ENCODE measurements at regions not wholly inside any gene's neighbourhood (a gene's known extent, or its start where the extent isn't known, plus 50 kb on each side); places are given as distances from the start of the nearest gene placed in this dataset.

GRCh38 chr18:68596016-68596415, 118.9 kb downstream of the TMX3 start:
- no peak for DNase-seq (ENCODE audit: low spot score)
- H3K27ac Mint-ChIP-seq (ENCODE audit: unreplicated experiment): no peak overlapping the region
- peaks cover 2% of the 10 kb centered on the region for H3K27me3 Mint-ChIP-seq (ENCODE audit: unreplicated experiment)
- H3K36me3 Mint-ChIP-seq (ENCODE audit: low read depth, unreplicated experiment): no peaks in the 10 kb centered on the region
- TF ChIP-seq, protein P1, sequence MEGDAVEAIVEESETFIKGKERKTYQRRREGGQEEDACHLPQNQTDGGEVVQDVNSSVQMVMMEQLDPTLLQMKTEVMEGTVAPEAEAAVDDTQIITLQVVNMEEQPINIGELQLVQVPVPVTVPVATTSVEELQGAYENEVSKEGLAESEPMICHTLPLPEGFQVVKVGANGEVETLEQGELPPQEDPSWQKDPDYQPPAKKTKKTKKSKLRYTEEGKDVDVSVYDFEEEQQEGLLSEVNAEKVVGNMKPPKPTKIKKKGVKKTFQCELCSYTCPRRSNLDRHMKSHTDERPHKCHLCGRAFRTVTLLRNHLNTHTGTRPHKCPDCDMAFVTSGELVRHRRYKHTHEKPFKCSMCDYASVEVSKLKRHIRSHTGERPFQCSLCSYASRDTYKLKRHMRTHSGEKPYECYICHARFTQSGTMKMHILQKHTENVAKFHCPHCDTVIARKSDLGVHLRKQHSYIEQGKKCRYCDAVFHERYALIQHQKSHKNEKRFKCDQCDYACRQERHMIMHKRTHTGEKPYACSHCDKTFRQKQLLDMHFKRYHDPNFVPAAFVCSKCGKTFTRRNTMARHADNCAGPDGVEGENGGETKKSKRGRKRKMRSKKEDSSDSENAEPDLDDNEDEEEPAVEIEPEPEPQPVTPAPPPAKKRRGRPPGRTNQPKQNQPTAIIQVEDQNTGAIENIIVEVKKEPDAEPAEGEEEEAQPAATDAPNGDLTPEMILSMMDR (IDR thresholded peaks at IDR 0.05; ENCODE audit: unreplicated experiment): no peak
- no peaks in the 10 kb centered on the region for H3K4me1 Mint-ChIP-seq (ENCODE audit: unreplicated experiment)
- H3K4me3 Mint-ChIP-seq (ENCODE audit: unreplicated experiment): no peak overlapping the region
- no peaks in the 10 kb centered on the region for H3K9me3 Mint-ChIP-seq (ENCODE audit: unreplicated experiment)

DNA sequence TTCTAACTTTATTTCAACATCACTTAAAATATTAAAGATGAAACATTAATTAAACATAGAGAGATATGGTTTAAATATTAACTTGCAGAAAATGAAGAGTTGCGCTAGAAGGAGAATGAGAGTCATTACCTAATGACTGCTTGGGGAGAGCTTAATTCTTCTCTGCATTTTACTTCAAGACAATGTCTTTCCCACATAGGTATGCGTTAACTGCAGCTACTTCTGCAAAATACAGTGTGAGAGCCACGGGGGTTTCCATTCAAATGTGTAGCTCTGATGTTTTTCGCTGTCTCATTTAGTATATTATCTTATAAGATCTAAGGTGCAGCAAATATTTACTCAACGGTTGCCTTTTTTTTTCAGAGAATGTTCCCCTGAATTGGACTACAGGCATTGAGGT, 126.7 kb downstream of the TMX3 start:
- no peaks in the 10 kb centered on the region for H3K4me1 Mint-ChIP-seq (ENCODE audit: unreplicated experiment)
- H3K4me3 Mint-ChIP-seq (ENCODE audit: unreplicated experiment): no peak overlapping the region
- H3K9me3 Mint-ChIP-seq (ENCODE audit: unreplicated experiment): no peaks in the 10 kb centered on the region
- no peaks in the 10 kb centered on the region for H3K27me3 Mint-ChIP-seq (ENCODE audit: unreplicated experiment)
- H3K27ac Mint-ChIP-seq (ENCODE audit: unreplicated experiment): no peak overlapping the region
- no peak for DNase-seq (ENCODE audit: low spot score)
- H3K36me3 Mint-ChIP-seq (ENCODE audit: low read depth, unreplicated experiment): no peaks in the 10 kb centered on the region
- TF ChIP-seq, protein P1 (IDR thresholded peaks at IDR 0.05; ENCODE audit: unreplicated experiment): no peak

DNA sequence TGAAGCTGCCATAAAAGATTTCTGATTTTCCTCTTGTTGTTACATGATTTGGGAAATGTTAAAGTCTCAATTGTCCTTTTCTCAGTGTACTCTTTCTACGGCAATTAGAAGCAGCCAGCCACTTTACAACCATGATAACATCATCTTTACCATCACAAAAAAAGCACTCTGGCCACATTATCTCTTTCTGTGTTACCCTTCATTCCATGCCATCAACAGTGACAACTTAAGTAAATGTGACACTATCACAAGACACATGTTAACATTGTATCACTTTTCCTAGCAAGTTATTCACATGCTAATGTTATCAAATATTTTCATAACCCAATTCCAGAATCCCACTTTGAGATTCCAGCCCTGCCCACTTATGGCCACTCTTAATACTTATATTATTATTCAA, 131.2 kb downstream of the TMX3 start:
- TF ChIP-seq, protein P1 (IDR thresholded peaks at IDR 0.05; ENCODE audit: unreplicated experiment): no peak
- Mint-ChIP-seq H3K4me3 (ENCODE audit: unreplicated experiment) (no peak overlapping the region), H3K27ac (ENCODE audit: unreplicated experiment) (no peak overlapping the region), H3K9me3 (ENCODE audit: unreplicated experiment) (no peaks in the 10 kb centered on the region), H3K27me3 (ENCODE audit: unreplicated experiment) (no peaks in the 10 kb centered on the region), H3K4me1 (ENCODE audit: unreplicated experiment) (no peaks in the 10 kb centered on the region), H3K36me3 (ENCODE audit: low read depth, unreplicated experiment) (no peaks in the 10 kb centered on the region)
- DNase-seq (ENCODE audit: low spot score): no peak

- H3K27me3 Mint-ChIP-seq (ENCODE audit: unreplicated experiment): peaks cover 2% of the 10 kb centered on the region
- H3K36me3 Mint-ChIP-seq (ENCODE audit: low read depth, unreplicated experiment): no peaks in the 10 kb centered on the region
- H3K27ac Mint-ChIP-seq (ENCODE audit: unreplicated experiment): no peak overlapping the region
- TF ChIP-seq, protein P1 (IDR thresholded peaks at IDR 0.05; ENCODE audit: unreplicated experiment): no peak
- H3K4me3 Mint-ChIP-seq (ENCODE audit: unreplicated experiment): no peak overlapping the region
- no peaks in the 10 kb centered on the region for H3K4me1 Mint-ChIP-seq (ENCODE audit: unreplicated experiment)
- no peaks in the 10 kb centered on the region for H3K9me3 Mint-ChIP-seq (ENCODE audit: unreplicated experiment)
- DNase-seq (ENCODE audit: low spot score): no peak
These were observed 140.6 kb downstream of the TMX3 start for GRCh38 chr18:68574311-68574710.

- Mint-ChIP-seq H3K36me3 (ENCODE audit: low read depth, unreplicated experiment) (no peaks in the 10 kb centered on the region), H3K4me1 (ENCODE audit: unreplicated experiment) (no peaks in the 10 kb centered on the region), H3K9me3 (ENCODE audit: unreplicated experiment) (no peaks in the 10 kb centered on the region), H3K27me3 (ENCODE audit: unreplicated experiment) (peaks cover 3% of the 10 kb centered on the region), H3K4me3 (ENCODE audit: unreplicated experiment) (no peak overlapping the region), H3K27ac (ENCODE audit: unreplicated experiment) (no peak overlapping the region)
- no peak for DNase-seq (ENCODE audit: low spot score)
- TF ChIP-seq, protein P1 (IDR thresholded peaks at IDR 0.05; ENCODE audit: unreplicated experiment): no peak
These were observed 145.0 kb downstream of the TMX3 start for GRCh38 chr18:68569936-68570335.
